HG03175 (cell line): ENCODE measurements at regions not wholly inside any gene's neighbourhood (a gene's known extent, or its start where the extent isn't known, plus 50 kb on each side); places are given as distances from the start of the nearest gene placed in this dataset.

Experiments used
- ATAC-seq: cut with Tn5 transposase; IDR thresholded peaks from one replicate; pipeline ENCODE4 v1.9.1; 2021; ENCODE audit warnings: mild to moderate bottlenecking, moderate library complexity; ENCODE audit not compliant: unreplicated experiment

DNA sequence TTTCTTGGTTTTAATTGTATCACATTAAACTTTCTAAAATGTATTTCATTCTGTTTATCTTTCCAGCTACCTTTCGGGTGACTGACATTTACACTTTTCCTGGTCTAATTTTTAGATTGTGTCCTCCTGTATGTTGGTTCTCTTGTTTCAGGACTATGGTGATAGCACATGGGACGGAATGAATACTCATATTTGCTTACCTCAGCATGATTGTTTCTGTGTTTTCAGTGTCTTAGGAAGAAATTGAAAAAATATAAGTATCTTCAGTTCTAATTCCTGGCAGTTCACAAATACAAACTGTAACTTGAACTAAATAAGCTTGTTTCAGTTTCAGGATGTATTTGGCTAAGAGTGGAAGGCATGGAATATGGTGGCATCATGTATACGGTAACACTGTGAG, 80.1 kb upstream of the ROBO1 start:
- ATAC-seq = no peak

DNA sequence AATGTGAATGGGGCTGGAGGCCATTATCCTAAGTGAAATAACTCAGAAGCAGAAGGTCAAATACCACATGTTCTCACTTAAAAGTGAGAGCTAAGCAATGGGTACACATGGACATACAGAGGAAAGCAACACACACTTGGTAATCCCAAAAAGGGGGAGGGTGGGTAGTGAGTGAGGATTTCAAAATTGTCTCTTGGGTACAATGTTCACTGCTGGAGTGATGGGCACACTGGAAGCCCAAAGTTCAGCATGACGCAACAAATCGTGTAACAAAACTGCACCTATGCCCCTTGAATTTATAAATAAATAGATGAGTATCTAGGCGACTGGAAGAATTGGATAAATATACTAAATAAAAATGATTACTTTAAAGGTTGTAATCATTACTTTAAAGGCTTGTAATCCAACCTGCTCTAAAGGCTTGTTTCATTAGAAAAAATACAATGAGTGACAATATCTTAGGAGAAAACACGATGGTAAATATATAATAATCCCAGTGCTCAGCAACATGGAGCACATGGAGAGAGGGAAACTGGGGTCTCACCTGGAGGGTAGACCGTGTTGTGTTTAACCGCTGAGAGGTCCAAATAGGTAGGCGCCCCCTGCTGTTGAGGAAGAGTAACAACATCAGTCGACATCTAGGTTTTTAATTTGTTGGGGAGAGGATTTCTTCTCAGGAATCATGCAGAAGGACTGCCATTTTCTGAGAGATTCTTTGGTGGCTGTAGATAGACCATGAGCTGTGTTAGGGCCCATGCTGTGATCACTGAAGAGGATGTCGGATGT, 78.5 kb upstream of the ROBO1 start:
- ATAC-seq = no peak

DNA sequence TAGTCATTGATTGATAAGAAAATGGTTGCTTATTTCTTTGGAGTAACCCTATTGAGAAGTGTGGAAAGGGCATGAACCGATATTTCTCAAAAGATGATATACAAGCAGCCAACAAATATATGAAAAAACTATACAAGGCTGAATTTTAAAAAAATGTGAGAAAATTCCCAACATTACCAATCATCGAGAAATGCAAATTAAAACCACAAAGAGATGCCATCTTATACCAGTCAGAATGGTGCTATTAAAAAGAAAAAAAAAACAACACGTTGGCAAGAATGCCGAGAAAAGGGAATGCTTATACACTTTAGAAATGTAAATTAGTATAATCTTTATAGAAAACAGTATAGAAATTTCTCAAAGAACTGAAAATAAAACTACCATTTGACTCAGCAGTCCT, 77.7 kb upstream of the ROBO1 start:
- ATAC-seq = no peak

DNA sequence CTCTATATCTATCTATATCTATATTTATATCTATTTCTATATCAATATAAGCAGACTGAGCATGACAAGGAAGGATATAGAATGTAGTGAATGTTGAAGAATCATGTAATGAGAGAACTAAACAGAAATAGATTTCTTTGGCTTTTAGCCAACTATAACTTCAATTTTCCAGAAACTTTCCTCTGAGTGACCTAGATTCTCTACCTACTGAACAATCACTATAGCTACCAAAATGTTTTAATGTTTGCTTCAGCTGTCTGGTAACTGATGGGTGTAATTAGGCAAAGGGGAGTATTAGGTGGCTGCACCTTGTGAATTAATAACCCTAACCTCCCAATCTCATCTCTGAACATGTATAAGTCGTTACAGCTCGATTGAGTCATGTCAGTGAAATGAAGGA, 76.4 kb upstream of the ROBO1 start:
- ATAC-seq = no peak

DNA sequence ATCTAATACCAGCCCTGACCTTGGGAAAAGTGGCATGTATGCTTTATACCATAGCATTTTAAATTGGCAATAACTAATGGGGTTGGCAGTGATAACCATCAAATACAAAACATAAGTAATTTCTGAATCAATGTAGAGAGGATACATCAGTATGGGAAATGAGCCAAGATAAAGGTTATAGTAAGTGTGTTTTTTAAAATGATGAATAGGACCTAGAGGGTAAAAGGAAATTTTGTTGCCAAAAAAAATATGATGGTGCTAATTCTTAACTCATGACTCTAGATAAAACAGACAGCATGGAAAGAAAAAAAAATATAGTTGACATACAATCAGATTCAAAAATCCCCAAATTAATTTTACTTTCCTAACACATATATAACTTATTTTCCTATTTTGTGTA, 75.4 kb upstream of the ROBO1 start:
- no peak for ATAC-seq

DNA sequence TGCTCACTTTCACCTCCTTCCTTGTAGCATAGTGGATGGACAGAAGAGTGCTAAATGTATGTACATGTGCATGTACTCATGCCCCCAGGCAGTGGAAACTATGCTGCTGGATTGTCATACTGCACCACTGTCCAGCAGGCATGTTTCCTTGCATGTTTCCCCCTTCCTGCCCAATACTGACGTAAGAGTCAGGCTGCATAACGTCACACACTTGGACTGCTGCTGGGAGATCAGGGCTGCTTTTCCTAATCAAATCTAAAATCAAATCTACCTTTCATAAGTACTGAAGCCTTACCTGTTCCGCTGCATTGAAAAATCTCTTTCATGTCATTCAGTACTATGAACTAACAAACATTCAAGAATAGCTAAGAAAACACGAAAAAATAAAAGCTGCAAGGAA, 67.9 kb upstream of the ROBO1 start:
- ATAC-seq = no peak

DNA sequence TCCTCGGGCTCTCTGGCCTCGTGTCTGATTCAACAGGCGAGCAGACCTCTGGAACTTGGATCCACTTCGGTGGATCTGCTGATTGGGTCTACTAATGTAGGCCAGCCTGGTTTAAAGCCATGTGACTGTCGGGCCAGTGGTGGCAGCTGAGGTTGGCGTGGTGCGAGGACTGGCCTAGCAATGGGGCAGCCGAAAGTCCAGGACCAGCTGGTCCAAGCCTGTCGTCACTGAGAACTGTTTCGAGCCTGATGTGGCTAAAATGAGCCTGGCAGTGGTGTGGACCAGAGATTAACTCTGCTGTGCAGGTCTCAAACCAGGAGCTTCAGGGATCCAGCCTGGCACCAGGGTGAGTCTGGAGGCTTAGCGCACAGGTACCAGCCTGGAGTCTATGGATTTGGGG, 56.4 kb upstream of the ROBO1 start:
- no peak for ATAC-seq

DNA sequence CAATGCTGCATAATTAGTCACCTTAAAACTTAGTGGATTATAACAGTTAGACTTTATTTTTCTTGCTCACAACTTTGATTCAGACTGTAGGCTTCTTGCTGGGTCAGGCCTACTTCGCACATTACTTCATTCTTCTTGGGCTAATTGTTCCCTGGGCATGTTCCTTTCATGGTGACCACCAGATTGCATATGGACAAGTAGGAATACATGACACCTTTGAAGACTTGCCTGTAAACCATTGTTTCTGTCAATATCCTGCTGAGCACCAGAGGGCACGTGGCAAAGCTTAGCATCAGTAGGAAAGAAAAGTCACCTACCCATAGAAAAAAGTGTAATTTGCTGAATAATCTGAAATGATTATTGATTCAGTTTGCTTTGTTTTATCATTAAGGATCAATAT, 54.3 kb upstream of the ROBO1 start:
- ATAC-seq = no peak

DNA sequence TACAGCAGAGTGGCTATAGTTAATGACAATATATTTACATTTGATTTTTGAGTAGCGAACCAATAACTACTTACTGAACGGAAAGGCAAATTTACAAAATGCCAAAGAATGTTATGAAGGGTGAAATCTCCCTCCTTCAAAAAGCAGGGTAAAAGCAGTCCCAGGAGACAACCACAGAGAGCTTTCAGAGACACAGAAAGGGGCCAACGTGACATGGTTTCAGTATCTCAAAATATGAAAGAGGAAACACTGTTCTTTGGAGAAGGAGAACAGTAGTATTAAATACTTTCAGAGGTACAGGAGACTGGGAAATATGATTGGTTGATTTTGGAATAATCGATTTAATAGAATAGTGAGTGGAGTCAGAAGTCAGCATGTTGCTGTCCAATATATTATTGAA, 52.3 kb upstream of the ROBO1 start:
- no peak for ATAC-seq

DNA sequence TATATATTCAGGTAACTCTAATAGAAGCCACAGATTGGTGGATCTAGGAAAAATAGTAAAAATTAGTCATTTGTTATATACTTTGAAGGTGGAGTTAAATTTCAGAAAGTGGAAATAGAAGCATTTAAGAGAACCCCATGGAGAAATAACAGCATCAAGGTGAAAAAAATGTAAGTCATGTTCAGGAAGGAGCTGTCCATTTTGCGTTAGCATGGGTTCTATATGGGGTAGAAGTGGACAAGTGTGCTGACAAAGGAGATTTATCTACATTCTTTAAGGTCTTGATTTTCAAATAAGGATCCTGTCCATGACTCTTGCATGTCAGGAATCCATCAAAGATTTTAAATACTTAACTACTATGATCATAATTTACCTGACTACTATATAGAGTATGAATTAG, 50.2 kb upstream of the ROBO1 start:
- ATAC-seq = no peak
